Right lobe of liver (tissue), 6 donors: ENCODE measurements at regions not wholly inside any gene's neighbourhood (a gene's known extent, or its start where the extent isn't known, plus 50 kb on each side); places are given as distances from the start of the nearest gene placed in this dataset.

Experiments used
- ATAC-seq, 4 donors: fragments of 200-7000 bp; cut with Tn5 transposase; one replicate each; pipeline ENCODE4 v1.9.1; 2020; ENCODE audit warnings: mild to moderate bottlenecking in 4 of 4, moderate library complexity in 4 of 4
- DNase-seq, 3 donors: peaks; one replicate each; pipeline ENCODE4 v3.0.0-alpha.2; 2020
- H3K27ac ChIP-seq, 3 donors: fragments of 200-600 bp; one replicate each; pipeline ENCODE4 v1.8.0; 2022
- H3K27me3 ChIP-seq, 2 donors: fragments of 200-600 bp; one replicate each; pipeline ENCODE4 v1.8.0; 2022
- H3K36me3 ChIP-seq, 4 donors: fragments of 200-600 bp; sonication (generic) in 1 of 4; one replicate each; pipeline versions ENCODE4 v1.5.1 to v1.8.0; 2017 to 2022; ENCODE audit warnings: control low read depth in 1 of 4
- H3K4me1 ChIP-seq, 4 donors: fragments of 200-600 bp; sonication (generic) in 1 of 4; one replicate each; pipeline versions ENCODE4 v1.5.1 to v1.8.0; 2017 to 2022; ENCODE audit warnings: control low read depth in 1 of 4
- H3K4me3 ChIP-seq, 3 donors: fragments of 200-600 bp; one replicate each; pipeline ENCODE4 v1.8.0; 2022
- H3K9me3 ChIP-seq, 4 donors: fragments of 200-600 bp; sonication (generic) in 1 of 4; one replicate each; pipeline versions ENCODE4 v1.5.1 to v1.8.0; 2017 to 2022; ENCODE audit warnings: control low read depth in 1 of 4
- POLR2A ChIP-seq: fragments of 450-650 bp; IDR thresholded peaks from one replicate; pipeline ENCODE4 v1.6.1; 2017; ENCODE audit warnings: antibody characterized with exemption, mild to moderate bottlenecking
- WGBS: methylation state at CpG from one replicate; pipeline ENCODE4 v1.1.6; 2018; ENCODE audit warnings: low coverage, low lambda C conversion rate; ENCODE audit not compliant: insufficient coverage; ENCODE audit errors: missing lambda C conversion rate; 5-methylcytosine and 5-hydroxymethylcytosine counted together
- intact Hi-C, 2 donors: fragments of 100-400 bp; cut with DNase I; formaldehyde crosslinking; loops; one replicate each; pipeline versions ENCODE4 v1.11.2 to v1.14.1; 2022
- TF ChIP-seq, protein P1 (sequence below), 4 donors: fragments of 200-600 bp in 3 of 4; fragments of 450-650 bp in 1 of 4; IDR thresholded peaks; one replicate each; pipeline versions ENCODE4 v1.5.1 to v1.8.0; 2016 to 2022; ENCODE audit warnings: antibody characterized with exemption in 4 of 4, mild to moderate bottlenecking in 2 of 4
- donor health status: DM: no; HTN: yes; CAD: no.
- donor health status: DM: no; HTN: no; CAD: no.
- donor health status: DM: no; HTN: no; CAD: no.
- donor health status: DM: no; HTN: yes; CAD: no.
- donor health status: DM: no; HTN: yes; CAD: no.

DNA sequence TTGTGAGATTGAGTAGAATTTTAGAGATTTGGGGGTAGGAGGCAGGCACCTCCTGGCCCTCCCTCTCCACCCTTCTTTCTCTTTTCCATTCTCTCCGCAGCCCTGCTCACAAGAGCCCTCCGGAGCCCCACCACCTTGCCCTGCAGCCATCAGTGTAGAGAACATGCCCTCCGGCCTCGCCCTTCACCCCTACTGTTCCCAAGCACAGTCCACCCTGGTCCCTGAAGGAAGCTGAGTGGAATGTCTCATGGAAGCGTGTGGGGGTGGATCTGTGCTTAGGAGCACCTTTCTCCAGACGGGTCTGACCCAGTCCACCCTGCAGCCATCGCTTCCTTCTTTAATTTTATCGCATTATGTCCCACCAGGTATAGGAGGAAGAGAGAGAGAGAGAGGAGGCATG is 267.1 kb downstream of the NSG2 start:
- H3K27me3 ChIP-seq, result no peaks in the 10 kb centered on the region
- ATAC-seq, result no peak
- H3K36me3 ChIP-seq, result no peaks in the 10 kb centered on the region
- no peaks in the 10 kb centered on the region for H3K9me3 ChIP-seq
- intact Hi-C loops, result loop anchor here (5.0 to 10.0 kb wide), 3 partner anchors 258 to 698 kb away; partner anchors contain the start of genes BOD1 (in 1 of the 2) and NSG2 (in 1 of the 2)
- no peaks in the 10 kb centered on the region for H3K4me1 ChIP-seq
- H3K27ac ChIP-seq, result no peak overlapping the region
- no peak for DNase-seq
- TF ChIP-seq, protein P1, sequence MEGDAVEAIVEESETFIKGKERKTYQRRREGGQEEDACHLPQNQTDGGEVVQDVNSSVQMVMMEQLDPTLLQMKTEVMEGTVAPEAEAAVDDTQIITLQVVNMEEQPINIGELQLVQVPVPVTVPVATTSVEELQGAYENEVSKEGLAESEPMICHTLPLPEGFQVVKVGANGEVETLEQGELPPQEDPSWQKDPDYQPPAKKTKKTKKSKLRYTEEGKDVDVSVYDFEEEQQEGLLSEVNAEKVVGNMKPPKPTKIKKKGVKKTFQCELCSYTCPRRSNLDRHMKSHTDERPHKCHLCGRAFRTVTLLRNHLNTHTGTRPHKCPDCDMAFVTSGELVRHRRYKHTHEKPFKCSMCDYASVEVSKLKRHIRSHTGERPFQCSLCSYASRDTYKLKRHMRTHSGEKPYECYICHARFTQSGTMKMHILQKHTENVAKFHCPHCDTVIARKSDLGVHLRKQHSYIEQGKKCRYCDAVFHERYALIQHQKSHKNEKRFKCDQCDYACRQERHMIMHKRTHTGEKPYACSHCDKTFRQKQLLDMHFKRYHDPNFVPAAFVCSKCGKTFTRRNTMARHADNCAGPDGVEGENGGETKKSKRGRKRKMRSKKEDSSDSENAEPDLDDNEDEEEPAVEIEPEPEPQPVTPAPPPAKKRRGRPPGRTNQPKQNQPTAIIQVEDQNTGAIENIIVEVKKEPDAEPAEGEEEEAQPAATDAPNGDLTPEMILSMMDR (IDR thresholded peaks at IDR 0.05), result no peak
- TF ChIP-seq POLR2A, result no peak
- 49% methylated on average over 7 of the region's 8 CpGs for WGBS
- H3K4me3 ChIP-seq, result no peak overlapping the region

DNA sequence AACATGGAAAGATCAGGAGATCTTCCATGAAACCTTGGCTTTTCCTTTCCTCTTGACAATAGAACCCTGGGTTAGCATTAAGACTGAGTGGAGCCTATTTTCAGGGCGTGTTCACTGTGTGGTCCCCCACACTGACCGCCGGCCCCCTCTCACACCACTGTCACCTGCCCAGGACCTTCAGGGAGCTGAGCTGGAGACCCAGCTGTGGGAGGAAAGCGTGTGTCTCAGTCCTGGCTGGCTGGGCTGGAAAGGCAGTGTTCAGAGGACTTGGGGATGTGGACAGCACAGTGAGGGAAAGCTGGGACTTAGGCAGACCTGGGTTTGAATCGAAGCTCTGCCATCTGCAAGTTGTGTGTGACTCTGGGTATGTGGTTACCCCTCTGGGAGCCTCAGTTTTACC is 268.1 kb downstream of the NSG2 start:
- H3K9me3 ChIP-seq, result no peaks in the 10 kb centered on the region
- DNase-seq, result no peak
- TF ChIP-seq POLR2A, result no peak
- TF ChIP-seq, protein P1 (IDR thresholded peaks at IDR 0.05), result no peak
- intact Hi-C loops, result loop anchor here (5.0 to 10.0 kb wide), 3 partner anchors 259 to 699 kb away; partner anchors contain the start of genes BOD1 (in 1 of the 2) and NSG2 (in 1 of the 2)
- ATAC-seq, result no peak
- no peaks in the 10 kb centered on the region for H3K36me3 ChIP-seq
- H3K4me3 ChIP-seq, result no peak overlapping the region
- H3K27ac ChIP-seq, result no peak overlapping the region
- no peaks in the 10 kb centered on the region for H3K27me3 ChIP-seq
- 31% methylated on average over 3 of the region's 5 CpGs for WGBS
- H3K4me1 ChIP-seq, result no peaks in the 10 kb centered on the region

DNA sequence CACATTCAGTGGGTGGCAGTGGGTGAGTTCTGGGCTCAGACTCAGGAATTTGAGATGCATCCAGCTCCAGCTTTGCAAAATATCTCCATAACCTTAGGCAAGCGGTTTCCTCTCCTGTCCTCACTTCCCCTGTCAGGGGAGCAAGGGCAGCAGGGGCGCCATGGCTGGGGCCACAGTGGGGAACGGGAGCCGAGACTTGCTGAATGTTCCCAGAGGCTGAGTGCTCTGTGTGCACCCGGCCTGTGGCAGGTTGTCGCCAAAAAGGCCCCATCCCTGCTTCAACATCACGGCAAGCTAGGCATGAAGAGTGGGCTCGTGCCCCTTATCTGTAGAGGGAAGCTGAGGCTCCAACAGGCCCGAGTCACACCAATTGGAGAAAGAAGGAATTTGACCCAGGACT is 268.8 kb downstream of the NSG2 start:
- Histone ChIP-seq H3K9me3 (no peaks in the 10 kb centered on the region), H3K4me1 (no peaks in the 10 kb centered on the region), H3K4me3 (no peak overlapping the region), H3K27ac (no peak overlapping the region), H3K36me3 (no peaks in the 10 kb centered on the region), H3K27me3 (no peaks in the 10 kb centered on the region)
- WGBS, result 54% methylated on average over 8 of the region's 9 CpGs
- intact Hi-C loops, result loop anchor here (5.0 to 10.0 kb wide), 3 partner anchors 259 to 699 kb away; partner anchors contain the start of genes BOD1 (in 1 of the 2) and NSG2 (in 1 of the 2)
- DNase-seq (no peak), ATAC-seq (no peak)
- TF ChIP-seq, protein P1 (IDR thresholded peaks at IDR 0.05), result no peak
- no peak for TF ChIP-seq POLR2A

DNA sequence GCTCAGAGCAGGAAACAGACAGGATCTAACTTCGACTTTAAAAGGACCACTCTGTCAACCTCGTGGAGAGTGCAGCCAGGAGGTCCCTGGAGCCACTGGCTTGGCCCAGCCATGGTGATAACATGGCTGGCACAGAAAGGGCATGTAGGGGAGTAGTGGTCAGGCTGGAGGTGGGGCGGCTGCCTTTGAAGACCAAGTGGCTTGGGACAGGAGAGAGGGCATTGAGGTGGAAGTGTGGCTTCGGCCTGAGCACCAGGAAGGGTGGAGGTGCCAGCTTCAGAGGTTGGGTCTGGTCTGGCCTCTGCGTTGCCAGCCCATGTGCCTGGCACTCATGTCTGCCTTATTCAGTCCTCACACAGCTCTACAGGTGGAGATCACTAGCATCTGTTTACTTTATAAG is 270.0 kb downstream of the NSG2 start:
- WGBS, result 46% methylated on average over 3 of the region's 5 CpGs

More for the DNA sequence above, 270.0 kb downstream of the NSG2 start:
- ATAC-seq (no peak), DNase-seq (no peak)
- Histone ChIP-seq H3K9me3 (no peaks in the 10 kb centered on the region), H3K36me3 (no peaks in the 10 kb centered on the region), H3K4me3 (no peak overlapping the region), H3K27ac (no peak overlapping the region), H3K27me3 (no peaks in the 10 kb centered on the region), H3K4me1 (no peaks in the 10 kb centered on the region)
- intact Hi-C loops, result loop anchor here in 1 of 2 donors (10.0 kb wide), 2 partner anchors 261 to 701 kb away; partner anchors contain the start of gene BOD1
- no peak for TF ChIP-seq POLR2A
- TF ChIP-seq, protein P1 (IDR thresholded peaks at IDR 0.05), result no peak
